Tibial artery (tissue), 4 donors: ENCODE measurements at regions not wholly inside any gene's neighbourhood (a gene's known extent, or its start where the extent isn't known, plus 50 kb on each side); places are given as distances from the start of the nearest gene placed in this dataset.

Experiments
- DNase-seq, 2 donors: peaks; one replicate each; pipeline ENCODE4 v3.0.0-alpha.2; 2019
- H3K27ac ChIP-seq, 2 donors: fragments of 200-600 bp; sonication (generic) in 1 of 2; 1 replicate in 1 of 2; 2 replicates in 1 of 2; pipeline ENCODE4 v1.5.1; 2018 to 2019; ENCODE audit warnings: mild to moderate bottlenecking in 1 of 2
- H3K27me3 ChIP-seq, 2 donors: fragments of 200-600 bp; sonication (generic) in 1 of 2; one replicate each; pipeline versions ENCODE4 v1.5.1 to v1.6.0; 2016 to 2019
- H3K36me3 ChIP-seq, 3 donors: fragments of 200-600 bp; sonication (generic) in 2 of 3; one replicate each; pipeline ENCODE4 v1.5.1; 2016 to 2019; ENCODE audit warnings: mild to moderate bottlenecking in 2 of 3
- H3K4me1 ChIP-seq, 4 donors: fragments of 200-600 bp; sonication (generic) in 2 of 4; 1 replicate in 3 of 4; 2 replicates in 1 of 4; pipeline ENCODE4 v1.5.1; 2016 to 2019
- H3K4me3 ChIP-seq, 2 donors: fragments of 200-600 bp; sonication (generic) in 1 of 2; 1 replicate in 1 of 2; 2 replicates in 1 of 2; pipeline ENCODE4 v1.5.1; 2018 to 2019; ENCODE audit warnings: mild to moderate bottlenecking in 2 of 2
- H3K9me3 ChIP-seq, 3 donors: fragments of 200-600 bp; sonication (generic) in 1 of 3; one replicate each; pipeline ENCODE4 v1.5.1; 2016 to 2019
- intact Hi-C: fragments of 100-400 bp; cut with DNase I; formaldehyde crosslinking; loops from one replicate; pipeline ENCODE4 v1.15.0; 2023; ENCODE audit warnings: low total_unique reads
- TF ChIP-seq, protein P1 (sequence below), 2 experiments: fragments of 200-600 bp in 1 of 2; fragments of 450-650 bp in 1 of 2; IDR thresholded peaks; one replicate each; pipeline ENCODE4 v1.5.1; 2017 to 2019; ENCODE audit warnings: antibody characterized with exemption in 2 of 2, mild to moderate bottlenecking in 1 of 2, moderate library complexity in 1 of 2

DNA sequence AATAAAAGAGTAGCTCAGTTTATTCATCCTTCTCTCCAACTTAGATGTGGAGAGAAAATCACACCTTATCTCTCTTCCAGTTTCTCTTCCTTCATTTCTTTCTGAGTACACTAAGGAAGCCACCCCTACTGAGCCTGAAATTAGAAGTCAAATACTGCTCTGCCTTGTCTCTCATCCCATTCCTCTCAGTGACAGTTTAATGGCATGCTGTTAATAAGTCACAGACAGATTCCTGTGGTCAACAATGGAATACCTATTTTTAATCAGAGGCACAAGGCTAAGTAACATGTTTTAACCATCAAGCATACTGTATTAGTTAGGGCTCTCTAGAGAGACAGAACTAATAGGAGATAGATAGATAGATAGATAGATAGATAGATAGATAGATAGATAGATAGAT, 253.2 kb downstream of the HTR7 start:
- no peaks in the 10 kb centered on the region for H3K27me3 ChIP-seq
- TF ChIP-seq, protein P1, sequence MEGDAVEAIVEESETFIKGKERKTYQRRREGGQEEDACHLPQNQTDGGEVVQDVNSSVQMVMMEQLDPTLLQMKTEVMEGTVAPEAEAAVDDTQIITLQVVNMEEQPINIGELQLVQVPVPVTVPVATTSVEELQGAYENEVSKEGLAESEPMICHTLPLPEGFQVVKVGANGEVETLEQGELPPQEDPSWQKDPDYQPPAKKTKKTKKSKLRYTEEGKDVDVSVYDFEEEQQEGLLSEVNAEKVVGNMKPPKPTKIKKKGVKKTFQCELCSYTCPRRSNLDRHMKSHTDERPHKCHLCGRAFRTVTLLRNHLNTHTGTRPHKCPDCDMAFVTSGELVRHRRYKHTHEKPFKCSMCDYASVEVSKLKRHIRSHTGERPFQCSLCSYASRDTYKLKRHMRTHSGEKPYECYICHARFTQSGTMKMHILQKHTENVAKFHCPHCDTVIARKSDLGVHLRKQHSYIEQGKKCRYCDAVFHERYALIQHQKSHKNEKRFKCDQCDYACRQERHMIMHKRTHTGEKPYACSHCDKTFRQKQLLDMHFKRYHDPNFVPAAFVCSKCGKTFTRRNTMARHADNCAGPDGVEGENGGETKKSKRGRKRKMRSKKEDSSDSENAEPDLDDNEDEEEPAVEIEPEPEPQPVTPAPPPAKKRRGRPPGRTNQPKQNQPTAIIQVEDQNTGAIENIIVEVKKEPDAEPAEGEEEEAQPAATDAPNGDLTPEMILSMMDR (IDR thresholded peaks at IDR 0.05): no peak
- DNase-seq: no peak
- intact Hi-C loops: no loop called here
- no peaks in the 10 kb centered on the region for H3K36me3 ChIP-seq
- no peak overlapping the region for H3K27ac ChIP-seq
- peaks cover 0 to 6% (median 0%) of the 10 kb centered on the region in 4 donors for H3K4me1 ChIP-seq
- H3K9me3 ChIP-seq: no peaks in the 10 kb centered on the region
- H3K4me3 ChIP-seq: no peak overlapping the region

DNA sequence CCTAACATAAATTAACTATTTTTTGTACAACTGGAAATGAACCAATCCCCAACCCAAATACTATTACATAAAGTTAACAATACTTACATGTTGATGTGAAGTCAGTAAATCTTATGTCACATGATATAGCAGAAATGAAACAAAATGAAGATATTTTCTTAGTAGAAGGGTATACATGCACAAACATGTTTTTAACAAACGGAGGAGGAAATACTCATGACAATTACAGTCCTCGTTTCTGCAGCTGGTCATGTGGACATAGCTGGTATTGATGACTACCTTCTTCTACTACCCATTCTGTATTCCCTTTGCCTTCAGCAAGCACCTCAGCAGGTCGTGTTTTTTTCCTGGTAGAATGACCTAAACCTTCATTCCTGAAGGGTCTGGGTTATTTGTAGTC, 252.3 kb downstream of the HTR7 start:
- H3K36me3 ChIP-seq: no peaks in the 10 kb centered on the region
- no peak overlapping the region for H3K4me3 ChIP-seq
- DNase-seq: no peak
- H3K27ac ChIP-seq: no peak overlapping the region
- intact Hi-C loops: no loop called here
- H3K4me1 ChIP-seq: no peaks in the 10 kb centered on the region
- TF ChIP-seq, protein P1 (IDR thresholded peaks at IDR 0.05): no peak
- no peaks in the 10 kb centered on the region for H3K9me3 ChIP-seq
- H3K27me3 ChIP-seq: no peaks in the 10 kb centered on the region

DNA sequence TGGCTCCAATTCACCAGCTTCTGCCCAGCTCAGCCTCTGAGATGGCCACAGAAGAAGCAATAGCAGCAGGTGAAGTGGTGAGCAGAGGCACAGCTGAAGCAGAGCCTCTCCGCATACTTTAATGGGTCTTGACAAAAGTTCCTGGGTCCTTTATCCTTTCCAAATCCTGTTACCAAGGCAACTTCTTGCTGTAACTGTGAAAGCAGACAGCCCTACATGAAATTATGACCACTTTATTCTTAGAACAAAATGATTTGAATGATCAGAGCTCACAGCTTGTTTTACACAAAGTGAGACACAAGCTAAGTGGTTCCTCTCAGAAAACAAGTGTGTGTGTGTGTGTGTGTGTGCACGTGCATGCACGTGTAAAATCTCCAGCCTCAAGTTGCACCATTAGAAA, 245.6 kb downstream of the HTR7 start:
- Histone ChIP-seq H3K4me3 (no peak overlapping the region), H3K27ac (no peak overlapping the region), H3K36me3 (no peaks in the 10 kb centered on the region), H3K4me1 (peaks cover 0 to 15% (median 0%) of the 10 kb centered on the region in 4 donors), H3K9me3 (no peaks in the 10 kb centered on the region), H3K27me3 (no peaks in the 10 kb centered on the region)
- intact Hi-C loops: no loop called here
- TF ChIP-seq, protein P1 (IDR thresholded peaks at IDR 0.05): no peak
- no peak for DNase-seq

DNA sequence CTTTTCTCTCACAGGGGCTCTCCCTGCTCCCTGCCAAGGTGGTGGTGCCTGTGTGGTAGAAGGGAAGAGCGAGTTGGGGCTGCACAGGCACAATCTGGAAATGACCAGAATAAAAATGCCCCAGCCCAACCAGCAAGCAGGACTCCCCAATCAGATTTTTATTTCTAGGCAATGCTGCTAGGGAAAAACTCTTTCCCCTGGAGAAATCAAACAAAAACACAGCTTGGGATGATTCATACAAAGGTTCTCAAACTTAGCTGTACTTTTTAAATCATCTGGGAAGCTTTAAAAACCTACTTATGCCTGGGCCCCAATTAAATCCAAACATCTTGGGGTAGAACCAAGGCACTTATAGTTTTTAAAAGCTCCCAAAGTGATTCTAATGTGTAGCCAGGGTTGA, 243.2 kb downstream of the HTR7 start:
- TF ChIP-seq, protein P1 (IDR thresholded peaks at IDR 0.05): no peak
- no peak for DNase-seq
- intact Hi-C loops: no loop called here

DNA sequence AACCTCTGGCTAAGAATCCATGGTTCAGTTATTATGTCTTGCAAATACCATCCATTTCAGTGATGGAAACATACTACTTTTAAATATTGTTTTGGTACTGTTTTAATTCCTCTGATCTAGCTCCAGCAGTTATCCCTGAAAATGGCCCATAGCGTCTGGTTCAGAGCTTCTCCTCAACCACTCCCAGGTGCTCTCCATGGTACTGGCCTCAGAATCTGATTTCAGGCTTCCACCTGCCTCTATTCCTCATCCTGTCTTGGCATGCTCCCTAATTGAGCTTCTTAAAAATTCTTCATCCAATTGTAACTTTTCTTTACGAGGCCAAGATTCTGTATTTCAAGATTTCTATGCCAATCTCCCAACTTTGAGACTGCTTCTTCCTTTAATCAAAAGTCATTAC, 236.3 kb downstream of the HTR7 start:
- H3K36me3 ChIP-seq: no peaks in the 10 kb centered on the region
- no peak overlapping the region for H3K4me3 ChIP-seq
- no peaks in the 10 kb centered on the region for H3K4me1 ChIP-seq
- DNase-seq: no peak
- H3K9me3 ChIP-seq: no peaks in the 10 kb centered on the region
- H3K27me3 ChIP-seq: no peaks in the 10 kb centered on the region
- no peak overlapping the region for H3K27ac ChIP-seq
- intact Hi-C loops: no loop called here
- TF ChIP-seq, protein P1 (IDR thresholded peaks at IDR 0.05): no peak

More for the DNA sequence above, 243.2 kb downstream of the HTR7 start:
- Histone ChIP-seq H3K4me1 (peaks cover 0 to 15% (median 0%) of the 10 kb centered on the region in 4 donors), H3K36me3 (no peaks in the 10 kb centered on the region), H3K27me3 (no peaks in the 10 kb centered on the region), H3K4me3 (no peak overlapping the region), H3K9me3 (no peaks in the 10 kb centered on the region), H3K27ac (no peak overlapping the region)
